D721Med (cell line): ENCODE measurements at regions not wholly inside any gene's neighbourhood (a gene's known extent, or its start where the extent isn't known, plus 50 kb on each side); places are given as distances from the start of the nearest gene placed in this dataset.

ENCODE experiments used
- DNase-seq: peaks from one replicate; pipeline ENCODE4 v3.0.0; 2011; ENCODE audit warnings: low spot score; ENCODE audit not compliant: insufficient read length
- FAIRE-seq: peaks from 2 replicates; lab custom pipeline; 2011; peaks lifted over from hg19 to GRCh38; lab: Jason Lieb, UNC
- TF ChIP-seq, protein P1 (sequence below): IDR thresholded peaks from 2 replicates; pipeline ENCODE4 v1.5.1; 2012; ENCODE audit warnings: mild to moderate bottlenecking, control low read depth; ENCODE audit not compliant: insufficient read depth; ENCODE audit errors: missing control alignments

DNA sequence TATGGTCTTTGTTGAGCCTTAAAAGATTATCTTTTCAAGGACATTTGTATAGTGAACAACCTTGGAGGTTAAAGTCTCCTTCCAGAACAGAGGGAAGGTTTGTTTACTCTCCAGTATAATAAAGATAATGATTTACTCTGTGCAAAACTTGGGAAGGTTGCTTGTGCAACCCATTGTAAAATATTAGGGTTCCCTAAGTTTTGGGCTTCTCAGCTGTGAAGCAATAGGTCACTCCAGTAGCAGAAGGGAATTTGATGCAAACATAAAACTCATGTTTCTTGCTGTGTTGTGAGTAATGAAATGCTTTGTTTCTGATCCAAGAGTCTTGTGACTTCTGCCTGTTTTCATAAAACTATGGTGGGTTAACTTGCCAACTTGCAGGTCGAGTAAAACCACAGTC, 177.5 kb downstream of the SUCNR1 start:
- FAIRE-seq (no peak), DNase-seq (no peak)
- TF ChIP-seq, protein P1, sequence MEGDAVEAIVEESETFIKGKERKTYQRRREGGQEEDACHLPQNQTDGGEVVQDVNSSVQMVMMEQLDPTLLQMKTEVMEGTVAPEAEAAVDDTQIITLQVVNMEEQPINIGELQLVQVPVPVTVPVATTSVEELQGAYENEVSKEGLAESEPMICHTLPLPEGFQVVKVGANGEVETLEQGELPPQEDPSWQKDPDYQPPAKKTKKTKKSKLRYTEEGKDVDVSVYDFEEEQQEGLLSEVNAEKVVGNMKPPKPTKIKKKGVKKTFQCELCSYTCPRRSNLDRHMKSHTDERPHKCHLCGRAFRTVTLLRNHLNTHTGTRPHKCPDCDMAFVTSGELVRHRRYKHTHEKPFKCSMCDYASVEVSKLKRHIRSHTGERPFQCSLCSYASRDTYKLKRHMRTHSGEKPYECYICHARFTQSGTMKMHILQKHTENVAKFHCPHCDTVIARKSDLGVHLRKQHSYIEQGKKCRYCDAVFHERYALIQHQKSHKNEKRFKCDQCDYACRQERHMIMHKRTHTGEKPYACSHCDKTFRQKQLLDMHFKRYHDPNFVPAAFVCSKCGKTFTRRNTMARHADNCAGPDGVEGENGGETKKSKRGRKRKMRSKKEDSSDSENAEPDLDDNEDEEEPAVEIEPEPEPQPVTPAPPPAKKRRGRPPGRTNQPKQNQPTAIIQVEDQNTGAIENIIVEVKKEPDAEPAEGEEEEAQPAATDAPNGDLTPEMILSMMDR: no peak

DNA sequence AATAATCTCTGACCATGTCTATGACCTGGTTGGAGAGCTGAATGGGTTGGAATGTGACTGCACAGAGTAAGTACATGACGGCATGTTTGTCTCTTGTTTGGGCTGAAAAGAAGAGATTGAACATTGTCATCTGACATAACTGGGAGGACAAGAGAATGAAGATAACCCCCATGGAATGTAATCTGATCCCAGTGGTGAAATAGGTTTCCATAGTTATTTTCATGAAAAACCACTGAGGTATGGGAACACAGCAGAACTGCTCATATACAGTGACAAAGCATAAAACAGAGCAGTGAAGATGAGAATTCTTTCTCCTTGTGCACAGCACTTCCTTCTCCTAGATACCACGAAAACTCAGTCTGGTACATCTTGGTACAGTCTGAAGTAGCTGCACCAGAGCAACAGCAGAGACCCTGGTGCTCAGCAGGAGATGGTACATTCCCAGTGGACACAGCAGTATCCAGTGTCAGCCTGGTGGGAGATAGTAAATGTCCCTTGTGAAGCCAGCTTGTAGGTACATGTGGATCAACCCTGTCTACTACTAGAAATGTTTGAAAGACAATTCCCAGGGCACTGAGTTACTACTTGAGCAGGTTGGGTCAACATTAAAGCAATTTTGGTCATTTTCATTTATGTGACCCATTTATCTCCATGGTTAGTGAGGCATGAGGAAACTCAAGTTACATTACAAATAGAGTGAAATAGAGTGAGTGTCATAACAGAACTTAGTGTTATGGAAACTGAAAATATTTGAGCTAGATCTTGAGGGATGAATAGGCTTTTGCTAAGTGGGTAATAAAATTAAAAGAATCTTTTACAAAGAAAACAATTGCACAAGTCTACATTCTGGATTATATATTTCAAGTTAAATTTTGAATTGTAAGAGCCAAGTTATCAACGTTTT, 178.3 kb downstream of the SUCNR1 start:
- TF ChIP-seq, protein P1: no peak
- FAIRE-seq (no peak), DNase-seq (no peak)

DNA sequence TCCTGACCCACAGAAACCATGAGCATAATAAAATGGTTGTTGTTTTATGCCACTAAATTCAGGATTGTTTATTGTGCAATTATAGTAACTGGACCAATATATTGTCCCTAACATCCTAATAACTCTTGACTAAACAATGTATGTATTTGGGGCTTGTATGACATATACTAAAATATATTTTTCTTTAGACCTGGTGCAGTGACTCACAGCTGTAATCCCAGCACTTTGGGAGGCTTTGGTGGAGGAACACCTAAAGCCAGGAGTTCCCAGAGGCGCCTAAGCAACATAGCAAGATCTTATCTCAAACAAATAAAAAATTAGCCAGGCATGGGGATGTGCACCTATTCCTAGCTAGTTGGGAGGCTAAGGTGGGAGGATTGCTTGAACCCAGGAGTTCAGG, 180.4 kb downstream of the SUCNR1 start:
- TF ChIP-seq, protein P1: no peak
- no peak for FAIRE-seq
- DNase-seq: no peak

DNA sequence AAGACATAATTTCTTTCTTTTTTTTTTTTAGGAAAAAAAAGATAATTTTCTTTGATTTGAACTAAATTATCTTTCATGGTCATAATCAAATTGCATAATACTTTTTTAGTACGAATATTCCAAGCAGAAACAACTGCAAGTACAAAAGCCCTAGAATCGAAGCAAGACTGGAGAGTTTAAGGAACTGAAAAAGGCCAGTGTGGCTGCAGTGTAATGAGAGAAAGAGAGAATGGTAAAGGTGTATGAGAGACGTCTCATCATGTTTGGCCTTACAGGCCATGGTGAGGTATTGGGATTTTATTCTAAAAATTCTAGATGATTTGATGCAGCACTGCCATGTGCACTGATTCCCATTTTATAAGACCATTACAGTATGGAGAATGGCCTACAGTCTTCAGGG, 180.9 kb downstream of the SUCNR1 start:
- TF ChIP-seq, protein P1: no peak
- no peak for FAIRE-seq

DNA sequence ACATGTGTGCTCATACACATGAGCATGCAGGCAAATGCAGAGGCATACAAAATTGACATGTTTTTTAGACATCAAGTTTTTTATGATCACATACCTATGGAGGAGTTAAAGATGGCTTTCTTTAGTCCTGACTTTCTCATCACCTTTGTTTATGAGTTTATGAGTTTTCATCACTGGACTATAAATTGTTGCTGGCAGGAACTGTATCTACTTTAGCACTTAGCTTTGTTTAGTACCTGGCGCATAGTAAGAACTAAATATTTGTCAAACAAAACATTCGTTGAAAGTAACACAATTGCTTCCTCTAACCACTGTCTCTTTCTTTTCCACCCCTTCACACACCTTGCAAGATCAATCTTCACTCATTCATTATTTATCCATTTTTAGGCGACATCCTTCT, 182.6 kb downstream of the SUCNR1 start:
- no peak for DNase-seq
- no peak for FAIRE-seq
- TF ChIP-seq, protein P1: no peak

More for the DNA sequence above, 180.9 kb downstream of the SUCNR1 start:
- no peak for DNase-seq

DNA sequence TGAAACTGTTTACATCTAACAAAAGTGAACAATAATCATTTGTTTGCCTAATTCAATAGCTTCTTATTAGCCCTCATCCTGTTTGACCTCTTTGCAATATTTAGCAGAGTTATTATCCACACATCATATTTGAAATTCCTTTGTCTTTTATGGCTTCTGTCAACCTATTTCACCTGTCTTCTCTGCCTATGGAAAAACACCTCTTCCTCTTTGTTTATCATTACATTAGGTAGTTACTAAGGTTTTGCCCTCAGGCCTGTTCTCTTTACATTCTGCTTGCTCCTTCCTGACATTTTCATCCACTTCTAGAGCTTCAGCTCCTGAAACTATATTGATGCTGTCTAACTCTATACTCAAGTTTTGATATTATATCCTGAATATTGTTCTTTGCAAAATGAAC, 183.0 kb downstream of the SUCNR1 start:
- DNase-seq (no peak), FAIRE-seq (no peak)
- TF ChIP-seq, protein P1: no peak

DNA sequence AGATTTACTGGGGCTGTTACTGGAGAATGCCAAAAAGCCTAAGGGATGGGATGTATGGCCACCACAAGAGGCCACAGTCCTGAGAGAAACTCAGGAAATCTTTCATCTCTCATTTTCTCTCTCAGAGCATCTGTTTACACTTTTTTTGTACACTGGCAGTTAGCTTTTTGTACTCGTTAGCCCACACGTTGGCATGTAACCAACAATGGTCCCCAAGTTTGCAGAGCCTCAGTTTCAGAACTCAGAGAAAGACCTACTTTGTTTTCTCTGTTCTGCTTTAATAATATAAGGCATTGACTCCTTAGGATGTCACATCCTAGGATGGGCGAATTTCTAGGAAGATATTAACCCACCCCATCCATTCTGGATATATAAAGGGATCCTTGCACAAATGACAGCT, 183.5 kb downstream of the SUCNR1 start:
- no peak for DNase-seq
- TF ChIP-seq, protein P1: no peak
- no peak for FAIRE-seq
